H1 (cell line): ENCODE measurements at regions not wholly inside any gene's neighbourhood (a gene's known extent, or its start where the extent isn't known, plus 50 kb on each side); places are given as distances from the start of the nearest gene placed in this dataset.

Experiments
- CTCF ChIA-PET: fragments of 300-600 bp; sonication (Branson Sonifier 250); formaldehyde crosslinking; loops from one replicate; lab custom pipeline; 2021; ENCODE audit not compliant: partially characterized antibody; lab: Charles Lee
- POLR2A ChIA-PET: fragments of 300-600 bp; sonication (Branson Sonifier 250); formaldehyde crosslinking; loops from one replicate; lab custom pipeline; 2021; ENCODE audit warnings: inconsistent platforms; ENCODE audit not compliant: partially characterized antibody; lab: Charles Lee
- DNase-seq, 2 experiments: peaks; one replicate each; pipeline versions ENCODE4 v3.0.0 to v3.0.0-alpha.2; 2010 to 2022; ENCODE audit warnings: low spot score in 2 of 2, low read depth in 1 of 2, mixed read lengths in 1 of 2
- FAIRE-seq: peaks from 2 replicates; lab custom pipeline; 2011; peaks lifted over from hg19 to GRCh38; lab: Jason Lieb, UNC
- H2AFZ ChIP-seq: 2 replicates; pipeline ENCODE4 v1.8.1; 2012; ENCODE audit warnings: low read length, inconsistent platforms
- H2AK5ac ChIP-seq: 2 replicates; pipeline ENCODE4 v1.6.1; 2013; ENCODE audit warnings: low read depth, low read length
- H2BK120ac ChIP-seq: replicated peaks from 2 replicates; pipeline ENCODE3; 2013; ENCODE audit warnings: low read depth, low read length, inconsistent platforms
- H2BK12ac ChIP-seq: 2 replicates; pipeline ENCODE4 v1.6.1; 2013; ENCODE audit warnings: low read depth, low read length
- H2BK15ac ChIP-seq: 2 replicates; pipeline ENCODE4 v1.6.1; 2013; ENCODE audit warnings: low read length
- H2BK20ac ChIP-seq: 2 replicates; pipeline ENCODE4 v1.6.1; 2013; ENCODE audit warnings: low read length
- H2BK5ac ChIP-seq: 2 replicates; pipeline ENCODE4 v1.6.1; 2013; ENCODE audit warnings: low read depth, low read length
- H3K14ac ChIP-seq: 2 replicates; pipeline ENCODE4 v1.6.1; 2013; ENCODE audit warnings: inconsistent platforms; ENCODE audit not compliant: insufficient read length
- H3K18ac ChIP-seq: 2 replicates; pipeline ENCODE4 v1.6.1; 2013; ENCODE audit warnings: low read length; ENCODE audit errors: extremely low read depth
- H3K23ac ChIP-seq: 2 replicates; pipeline ENCODE4 v1.6.1; 2013; ENCODE audit warnings: inconsistent platforms; ENCODE audit not compliant: insufficient read length
- H3K23me2 ChIP-seq: 2 replicates; pipeline ENCODE4 v1.6.1; 2013; ENCODE audit warnings: low read depth, low read length
- H3K27ac ChIP-seq: 2 replicates; pipeline ENCODE4 v1.6.1; 2011; ENCODE audit warnings: low read depth, low read length, inconsistent platforms
- H3K27me3 ChIP-seq, 4 experiments: replicated peaks in 1 of 4; 1 replicate in 1 of 4; 2 replicates in 3 of 4; pipeline versions ENCODE4 v1.6.1 to v1.8.1; 2011 to 2013; ENCODE audit warnings: low read length in 3 of 4, mild to moderate bottlenecking in 3 of 4, inconsistent platforms in 2 of 4, mixed read lengths in 2 of 4, moderate library complexity in 1 of 4; ENCODE audit not compliant: control insufficient read depth in 3 of 4, insufficient read depth in 3 of 4; ENCODE audit errors: extremely low read depth in 1 of 4
- H3K36me3 ChIP-seq, 4 experiments: 2 replicates each; pipeline versions ENCODE4 v1.6.1 to v1.8.1; 2011 to 2013; ENCODE audit warnings: mild to moderate bottlenecking in 4 of 4, low read length in 3 of 4, moderate library complexity in 2 of 4, control low read depth in 1 of 4, inconsistent platforms in 1 of 4; ENCODE audit not compliant: insufficient read depth in 4 of 4, control insufficient read depth in 2 of 4
- H3K4ac ChIP-seq: replicated peaks from 2 replicates; pipeline ENCODE3; 2013; ENCODE audit warnings: low read length, low read depth, mixed read lengths, inconsistent platforms; ENCODE audit not compliant: insufficient read length
- H3K4me1 ChIP-seq, 4 experiments: replicated peaks in 1 of 4; 1 replicate in 1 of 4; 2 replicates in 3 of 4; pipeline versions ENCODE4 v1.6.1 to v1.8.1; 2011 to 2013; ENCODE audit warnings: low read length in 3 of 4, inconsistent platforms in 2 of 4, mixed read lengths in 1 of 4; ENCODE audit not compliant: insufficient read depth in 4 of 4, control insufficient read depth in 3 of 4
- H3K4me2 ChIP-seq, 2 experiments: 2 replicates each; pipeline versions ENCODE4 v1.6.1 to v1.8.1; 2011 to 2013; ENCODE audit warnings: low read depth in 2 of 2, low read length in 2 of 2, control low read depth in 1 of 2, inconsistent platforms in 1 of 2, mild to moderate bottlenecking in 1 of 2; ENCODE audit not compliant: insufficient read depth in 1 of 2
- H3K4me3 ChIP-seq, 4 experiments: fragments of 200-600, 300-600 bp in 1 of 4; sonication (generic), shearing (Covaris generic), sonication (Bioruptor Twin) in 1 of 4; 2 replicates each; pipeline versions ENCODE4 v1.5.1 to v1.8.1; 2011 to 2016; ENCODE audit warnings: low read length in 4 of 4, low read depth in 3 of 4, control low read depth in 2 of 4, inconsistent platforms in 2 of 4, mild to moderate bottlenecking in 2 of 4, mixed read lengths in 1 of 4, moderate library complexity in 1 of 4; ENCODE audit not compliant: insufficient read depth in 2 of 4; ENCODE audit errors: extremely low read depth in 1 of 4
- H3K56ac ChIP-seq: replicated peaks from 2 replicates; pipeline ENCODE3; 2013; ENCODE audit warnings: low read depth, mild to moderate bottlenecking, mixed read lengths, low read length, inconsistent platforms; ENCODE audit not compliant: insufficient read length
- H3K79me1 ChIP-seq: 2 replicates; pipeline ENCODE4 v1.6.1; 2013; ENCODE audit warnings: low read depth, low read length, control low read depth
- H3K79me2 ChIP-seq, 2 experiments: 2 replicates each; pipeline versions ENCODE4 v1.6.1 to v1.8.1; 2012 to 2013; ENCODE audit warnings: low read length in 2 of 2, mild to moderate bottlenecking in 2 of 2, inconsistent platforms in 1 of 2; ENCODE audit not compliant: insufficient read depth in 2 of 2, control insufficient read depth in 1 of 2
- H3K9ac ChIP-seq, 4 experiments: replicated peaks in 1 of 4; 1 replicate in 1 of 4; 2 replicates in 3 of 4; pipeline versions ENCODE4 v1.6.1 to v1.8.1; 2011 to 2013; ENCODE audit warnings: low read depth in 3 of 4, low read length in 3 of 4, control low read depth in 2 of 4, mild to moderate bottlenecking in 2 of 4, moderate library complexity in 2 of 4, inconsistent platforms in 1 of 4; ENCODE audit errors: extremely low read depth in 1 of 4
- H3K9me3 ChIP-seq, 2 experiments: 2 replicates each; pipeline versions ENCODE4 v1.6.1 to v1.8.1; 2012 to 2013; ENCODE audit warnings: mild to moderate bottlenecking in 2 of 2, moderate library complexity in 2 of 2, control low read depth in 1 of 2, inconsistent platforms in 1 of 2, low read depth in 1 of 2, low read length in 1 of 2, mixed read lengths in 1 of 2; ENCODE audit not compliant: insufficient read depth in 2 of 2
- H4K20me1 ChIP-seq, 2 experiments: replicated peaks in 1 of 2; 2 replicates each; pipeline versions ENCODE3 to v1.8.1; 2011 to 2013; ENCODE audit warnings: inconsistent platforms in 2 of 2, low read length in 2 of 2, mild to moderate bottlenecking in 1 of 2; ENCODE audit not compliant: insufficient read depth in 2 of 2, control insufficient read depth in 1 of 2
- H4K5ac ChIP-seq: 2 replicates; pipeline ENCODE4 v1.6.1; 2013; ENCODE audit warnings: low read length, low read depth, mixed read lengths, inconsistent platforms; ENCODE audit not compliant: insufficient read length
- H4K8ac ChIP-seq: 2 replicates; pipeline ENCODE4 v1.8.0; 2013; ENCODE audit warnings: mild to moderate bottlenecking, moderate library complexity, low read length, inconsistent platforms; ENCODE audit not compliant: insufficient read depth; ENCODE audit errors: extremely low read depth
- H4K91ac ChIP-seq: replicated peaks from 2 replicates; pipeline ENCODE3; 2013; ENCODE audit warnings: low read length, mixed read lengths, inconsistent platforms; ENCODE audit not compliant: insufficient read length
- ASH2L ChIP-seq: fragments of 200-600, 300-600 bp; sonication (generic); IDR thresholded peaks from one replicate; pipeline ENCODE4 v1.7.1; 2017; ENCODE audit warnings: low read length
- MAFK ChIP-seq: IDR thresholded peaks from 2 replicates; pipeline ENCODE4 v1.6.1; 2012; ENCODE audit warnings: low read depth, mild to moderate bottlenecking, improper control_type of control experiment, low read length
- YY1 ChIP-seq: IDR thresholded peaks from 2 replicates; pipeline ENCODE4 v1.6.1; 2011; ENCODE audit warnings: low read depth, mild to moderate bottlenecking, low read length
- WGBS, 2 experiments: shearing (Covaris generic) in 1 of 2; methylation state at CpG; one replicate each; pipeline versions ENCODE4 v1.1.6 to v1.1.7; 2013 to 2015; ENCODE audit warnings: low lambda C conversion rate in 2 of 2, mixed read lengths in 2 of 2, inconsistent platforms in 1 of 2, low coverage in 1 of 2, missing lambda C conversion rate in 1 of 2; ENCODE audit not compliant: insufficient replicate concordance in 2 of 2, insufficient coverage in 1 of 2, insufficient read length in 1 of 2; ENCODE audit errors: extremely low coverage in 1 of 2, missing lambda C conversion rate in 1 of 2; 5-methylcytosine and 5-hydroxymethylcytosine counted together
- TF ChIP-seq, protein P1 (sequence below): IDR thresholded peaks from 2 replicates; pipeline ENCODE4 v1.6.1; 2012; ENCODE audit warnings: inconsistent platforms
- TF ChIP-seq, protein P2 (sequence below), 3 experiments: IDR thresholded peaks; 1 replicate in 2 of 3; 2 replicates in 1 of 3; pipeline versions ENCODE4 v1.5.1 to v1.6.1; 2011; ENCODE audit warnings: low read length in 3 of 3, mild to moderate bottlenecking in 3 of 3, inconsistent platforms in 2 of 3, low read depth in 1 of 3, moderate library complexity in 1 of 3; ENCODE audit not compliant: insufficient read depth in 1 of 3; ENCODE audit errors: control extremely low read depth in 1 of 3

DNA sequence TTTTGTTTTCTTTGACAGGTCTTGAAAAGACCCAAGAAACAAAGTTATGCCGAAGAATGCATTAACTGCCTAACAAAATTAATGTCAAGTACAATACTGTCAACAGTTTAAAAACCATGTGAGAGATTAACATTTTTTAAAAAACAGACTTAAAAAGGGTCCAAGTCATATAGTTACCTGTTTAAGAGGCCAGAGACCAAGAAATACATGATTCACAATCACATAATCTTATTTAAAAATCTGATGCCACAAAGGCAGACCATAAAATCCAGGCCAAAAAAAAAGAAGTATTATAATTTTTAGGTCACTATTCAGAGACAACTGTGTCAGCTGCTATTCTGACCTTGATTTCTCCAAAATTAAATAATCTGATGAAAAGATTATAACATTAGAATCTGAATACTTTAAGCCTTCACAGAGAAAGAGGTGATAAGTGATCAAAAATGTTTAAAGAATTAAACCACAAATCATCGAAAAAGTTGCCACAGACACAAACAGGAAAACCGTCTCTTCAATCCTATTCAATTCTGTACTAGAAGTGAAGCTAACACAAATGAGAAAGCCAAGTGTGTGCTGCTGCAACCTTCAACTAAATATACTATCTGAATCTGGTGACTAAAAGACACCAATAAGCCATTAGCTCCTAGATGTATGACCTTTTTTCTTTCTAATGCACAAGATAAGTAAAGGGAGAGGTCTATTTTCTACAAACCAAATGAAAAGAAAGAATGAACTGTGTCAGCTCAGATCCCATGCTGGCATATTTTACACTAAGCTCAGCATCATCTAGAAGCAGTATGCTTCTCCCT is 286.0 kb downstream of the ZEB2 start:
- no peak for DNase-seq
- Histone ChIP-seq H3K27ac (no peak overlapping the region), H3K4ac (no peak overlapping the region), H3K4me3 (no peak overlapping the region), H4K5ac (no peak overlapping the region), H3K79me1 (no peaks in the 10 kb centered on the region), H3K4me1 (peaks cover 0 to 9% (median 4%) of the 10 kb centered on the region in 4 experiments; a peak in 5 of 7 replicates), H3K79me2 (no peaks in the 10 kb centered on the region), H2BK12ac (no peak overlapping the region), H4K8ac (no peak overlapping the region), H3K4me2 (0 out of 4 replicates have a peak overlapping the region, but pooled peaks of 1 of the 2 experiments have one; percentile 49), H3K23ac (no peak overlapping the region), H3K23me2 (no peaks in the 10 kb centered on the region; the same call in 1 of the 2 replicates), H3K9ac (no peak overlapping the region), H4K20me1 (no peaks in the 10 kb centered on the region), H2AK5ac (no peak overlapping the region), H4K91ac (no peak overlapping the region), H2BK120ac (no peak overlapping the region), H3K14ac (no peak overlapping the region), H3K18ac (no peak overlapping the region), H2BK5ac (no peak overlapping the region), H2AFZ (no peak overlapping the region), H2BK20ac (no peak overlapping the region)
- 91% methylated on average over 3 of the region's 3 CpGs; no CpG with 5 or more reads in 1 of the 2 experiments for WGBS, 2 experiments
- POLR2A ChIA-PET, result interaction anchor here (1.0 kb wide), 1 partner anchor 9 kb away, joined by 3 read pairs; no protein-coding TSS in a partner anchor
- no peak for FAIRE-seq
- TF ChIP-seq YY1 (no peak), MAFK (no peak), ASH2L (no peak)
- TF ChIP-seq, protein P1, sequence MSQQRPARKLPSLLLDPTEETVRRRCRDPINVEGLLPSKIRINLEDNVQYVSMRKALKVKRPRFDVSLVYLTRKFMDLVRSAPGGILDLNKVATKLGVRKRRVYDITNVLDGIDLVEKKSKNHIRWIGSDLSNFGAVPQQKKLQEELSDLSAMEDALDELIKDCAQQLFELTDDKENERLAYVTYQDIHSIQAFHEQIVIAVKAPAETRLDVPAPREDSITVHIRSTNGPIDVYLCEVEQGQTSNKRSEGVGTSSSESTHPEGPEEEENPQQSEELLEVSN, result no peak
- TF ChIP-seq, protein P2, sequence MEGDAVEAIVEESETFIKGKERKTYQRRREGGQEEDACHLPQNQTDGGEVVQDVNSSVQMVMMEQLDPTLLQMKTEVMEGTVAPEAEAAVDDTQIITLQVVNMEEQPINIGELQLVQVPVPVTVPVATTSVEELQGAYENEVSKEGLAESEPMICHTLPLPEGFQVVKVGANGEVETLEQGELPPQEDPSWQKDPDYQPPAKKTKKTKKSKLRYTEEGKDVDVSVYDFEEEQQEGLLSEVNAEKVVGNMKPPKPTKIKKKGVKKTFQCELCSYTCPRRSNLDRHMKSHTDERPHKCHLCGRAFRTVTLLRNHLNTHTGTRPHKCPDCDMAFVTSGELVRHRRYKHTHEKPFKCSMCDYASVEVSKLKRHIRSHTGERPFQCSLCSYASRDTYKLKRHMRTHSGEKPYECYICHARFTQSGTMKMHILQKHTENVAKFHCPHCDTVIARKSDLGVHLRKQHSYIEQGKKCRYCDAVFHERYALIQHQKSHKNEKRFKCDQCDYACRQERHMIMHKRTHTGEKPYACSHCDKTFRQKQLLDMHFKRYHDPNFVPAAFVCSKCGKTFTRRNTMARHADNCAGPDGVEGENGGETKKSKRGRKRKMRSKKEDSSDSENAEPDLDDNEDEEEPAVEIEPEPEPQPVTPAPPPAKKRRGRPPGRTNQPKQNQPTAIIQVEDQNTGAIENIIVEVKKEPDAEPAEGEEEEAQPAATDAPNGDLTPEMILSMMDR (IDR thresholded peaks at IDR 0.05; ENCODE audit: control extremely low read depth in 1 of 3, insufficient read depth in 1 of 3, low read depth in 1 of 3, low read length in 3 of 3), result no peak
- TF ChIP-seq, all 59 proteins: peak for 0
- H3K9me3 ChIP-seq, result no peaks in the 10 kb centered on the region
- H3K56ac ChIP-seq, result no peak overlapping the region
- no peaks in the 10 kb centered on the region for H3K27me3 ChIP-seq
- CTCF ChIA-PET, result no interaction called here
- no peak overlapping the region for H2BK15ac ChIP-seq
- no peaks in the 10 kb centered on the region for H3K36me3 ChIP-seq
